ENCODE measurements at regions not wholly inside any gene's neighbourhood (a gene's known extent, or its start where the extent isn't known, plus 50 kb on each side); places are given as distances from the start of the nearest gene placed in this dataset.

GRCh38 chr1:143672983-143673382 is 298.8 kb downstream of the FAM72C start (continued):
- no peak for TF ChIP-seq REST (IDR thresholded peaks at IDR 0.05; ENCODE audit: low read depth, low read length)
- TF ChIP-seq TCF12 (IDR thresholded peaks at IDR 0.05) = no peak

GRCh38 chr1:143667730-143668129 is 304.1 kb downstream of the FAM72C start:
- TF ChIP-seq NFIC (IDR thresholded peaks at IDR 0.05; ENCODE audit: borderline replicate concordance) = no peak
- TF ChIP-seq POLR2AphosphoS5 (IDR thresholded peaks at IDR 0.05; ENCODE audit: low read depth, low read length) = no peak
- TF ChIP-seq SIN3A (IDR thresholded peaks at IDR 0.05; ENCODE audit: borderline replicate concordance, low read depth, low read length) = no peak
- TF ChIP-seq USF2 (IDR thresholded peaks at IDR 0.05; ENCODE audit: borderline replicate concordance, low read depth, low read length) = no peak
- no peak for TF ChIP-seq CHD2 (IDR thresholded peaks at IDR 0.05; ENCODE audit: low read length, partially characterized antibody)
- no peak for TF ChIP-seq MAX (IDR thresholded peaks at IDR 0.05; ENCODE audit: low read depth)
- TF ChIP-seq SMC3 (IDR thresholded peaks at IDR 0.05; ENCODE audit: low read depth, low read length) = no peak
- TF ChIP-seq, protein P1, sequence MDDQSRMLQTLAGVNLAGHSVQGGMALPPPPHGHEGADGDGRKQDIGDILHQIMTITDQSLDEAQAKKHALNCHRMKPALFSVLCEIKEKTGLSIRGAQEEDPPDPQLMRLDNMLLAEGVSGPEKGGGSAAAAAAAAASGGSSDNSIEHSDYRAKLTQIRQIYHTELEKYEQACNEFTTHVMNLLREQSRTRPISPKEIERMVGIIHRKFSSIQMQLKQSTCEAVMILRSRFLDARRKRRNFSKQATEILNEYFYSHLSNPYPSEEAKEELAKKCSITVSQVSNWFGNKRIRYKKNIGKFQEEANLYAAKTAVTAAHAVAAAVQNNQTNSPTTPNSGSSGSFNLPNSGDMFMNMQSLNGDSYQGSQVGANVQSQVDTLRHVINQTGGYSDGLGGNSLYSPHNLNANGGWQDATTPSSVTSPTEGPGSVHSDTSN (IDR thresholded peaks at IDR 0.05) = no peak
- TF ChIP-seq USF1 (IDR thresholded peaks at IDR 0.05; ENCODE audit: borderline replicate concordance, low read depth) = no peak
- no peak for TF ChIP-seq RXRA (IDR thresholded peaks at IDR 0.05; ENCODE audit: borderline replicate concordance, low read depth)
- TF ChIP-seq TAF1 (IDR thresholded peaks at IDR 0.05; ENCODE audit: borderline replicate concordance, low read depth, low read length) = no peak
- TF ChIP-seq, protein P2, sequence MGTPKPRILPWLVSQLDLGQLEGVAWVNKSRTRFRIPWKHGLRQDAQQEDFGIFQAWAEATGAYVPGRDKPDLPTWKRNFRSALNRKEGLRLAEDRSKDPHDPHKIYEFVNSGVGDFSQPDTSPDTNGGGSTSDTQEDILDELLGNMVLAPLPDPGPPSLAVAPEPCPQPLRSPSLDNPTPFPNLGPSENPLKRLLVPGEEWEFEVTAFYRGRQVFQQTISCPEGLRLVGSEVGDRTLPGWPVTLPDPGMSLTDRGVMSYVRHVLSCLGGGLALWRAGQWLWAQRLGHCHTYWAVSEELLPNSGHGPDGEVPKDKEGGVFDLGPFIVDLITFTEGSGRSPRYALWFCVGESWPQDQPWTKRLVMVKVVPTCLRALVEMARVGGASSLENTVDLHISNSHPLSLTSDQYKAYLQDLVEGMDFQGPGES (IDR thresholded peaks at IDR 0.05; ENCODE audit: low read depth, low read length) = no peak
- TF ChIP-seq TCF12 (IDR thresholded peaks at IDR 0.05) = no peak
- TF ChIP-seq TEAD4 (IDR thresholded peaks at IDR 0.05; ENCODE audit: borderline replicate concordance, insufficient read depth) = no peak
- no peak for TF ChIP-seq NRF1 (IDR thresholded peaks at IDR 0.05; ENCODE audit: low read depth, low read length)
- TF ChIP-seq REST (IDR thresholded peaks at IDR 0.05; ENCODE audit: low read depth, low read length) = no peak
- TF ChIP-seq GATA2 (CRISPR knock-in tag; IDR thresholded peaks at IDR 0.05) = no peak
- no peak for TF ChIP-seq FOSL2 (IDR thresholded peaks at IDR 0.05; ENCODE audit: borderline replicate concordance, low read depth)
- Histone ChIP-seq H3K4me3 (ENCODE audit: low read depth in 2 of 2, low read length in 1 of 2) (no peak overlapping the region), H3K27me3 (ENCODE audit: insufficient read depth) (peaks cover 45% of the 10 kb centered on the region), H2AFZ (ENCODE audit: low read depth) (no peak overlapping the region), H3F3A (replicated peaks; ENCODE audit: insufficient read depth) (no peaks in the 10 kb centered on the region), H3K27ac (ENCODE audit: low read depth in 2 of 2, low read length in 1 of 2) (no peak overlapping the region), H3K79me2 (ENCODE audit: insufficient read depth) (no peaks in the 10 kb centered on the region), H3K9me3 (no peaks in the 10 kb centered on the region), H3K4me2 (no peak overlapping the region), H3K36me3 (replicated peaks in 1 of 2; ENCODE audit: control insufficient read depth in 1 of 2, insufficient read depth in 2 of 2, low read length in 1 of 2) (no peaks in the 10 kb centered on the region), H3K9me2 (no peaks in the 10 kb centered on the region), H3K4me1 (ENCODE audit: control insufficient read depth in 1 of 2, insufficient read depth in 2 of 2, low read depth in 1 of 2, low read length in 1 of 2) (no peaks in the 10 kb centered on the region), H4K20me1 (ENCODE audit: insufficient read depth) (no peaks in the 10 kb centered on the region), H3K9ac (no peak overlapping the region)
- POLR2A ChIA-PET = no interaction called here
- CTCF ChIA-PET = no interaction called here
- 11% methylated on average over 12 of the region's 24 CpGs for WGBS (ENCODE audit: low lambda C conversion rate)
- no peak for DNase-seq
